ENCODE measurements at regions not wholly inside any gene's neighbourhood (a gene's known extent, or its start where the extent isn't known, plus 50 kb on each side); places are given as distances from the start of the nearest gene placed in this dataset.

DNA sequence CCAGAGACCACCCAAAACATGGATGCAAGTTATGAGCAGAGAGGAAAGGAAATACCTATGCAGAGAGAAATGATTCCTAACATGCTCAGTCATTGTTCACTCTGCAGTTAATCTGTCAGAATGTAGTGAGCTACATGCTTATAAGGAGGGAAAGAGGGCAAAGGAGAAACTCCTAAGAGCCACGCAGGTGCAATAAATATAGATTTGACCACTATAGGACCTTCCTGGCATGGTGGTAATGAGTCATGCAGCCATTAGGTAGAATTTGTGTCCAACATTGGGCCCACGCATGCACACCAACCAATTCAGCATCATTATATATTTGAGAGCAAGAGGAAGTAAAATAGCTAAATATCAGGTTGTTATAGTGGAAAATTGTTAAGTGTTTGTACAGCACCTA, 699.9 kb downstream of the DSC3 start:
- DNase-seq (ENCODE audit: low spot score), result no peak

DNA sequence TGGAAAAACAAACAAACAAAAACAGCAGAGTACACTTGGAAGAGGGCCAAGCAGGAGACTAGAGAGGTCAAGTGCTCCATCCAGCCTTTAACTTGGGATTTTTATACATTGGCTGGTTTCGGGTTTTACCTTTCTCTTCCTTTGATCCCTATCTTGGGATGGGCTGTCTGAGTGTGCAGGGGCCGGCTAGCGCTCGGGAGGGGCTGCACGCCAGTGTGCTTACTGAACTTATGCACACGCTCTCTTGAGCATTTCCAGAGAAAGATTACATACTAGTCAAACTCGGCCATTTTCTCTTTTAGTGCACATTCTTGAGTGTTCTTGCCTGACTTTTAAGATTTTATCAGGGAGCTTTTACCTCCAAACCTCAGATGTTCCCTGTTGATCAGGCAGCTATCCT, 707.8 kb downstream of the DSC3 start:
- DNase-seq (ENCODE audit: low spot score), result no peak

DNA sequence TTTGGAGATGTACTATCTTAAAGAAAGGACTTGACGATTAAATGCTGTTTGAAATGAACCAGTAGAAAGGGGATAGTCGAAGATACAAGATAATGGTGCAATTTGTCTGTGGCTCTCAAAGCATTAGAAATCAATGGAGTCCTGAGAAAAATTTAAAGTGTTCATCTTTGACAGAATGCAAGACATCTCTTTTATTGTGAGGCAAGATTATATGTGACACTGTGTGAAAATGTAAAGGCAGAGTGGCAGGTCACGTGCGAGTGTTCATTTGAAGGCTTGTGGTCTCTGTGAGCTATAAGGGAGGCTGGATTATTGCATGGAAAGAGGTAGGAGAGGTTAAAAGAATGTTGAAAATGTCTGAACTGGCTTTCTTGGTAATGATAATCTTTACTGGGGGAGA, 709.2 kb downstream of the DSC3 start:
- no peak for DNase-seq (ENCODE audit: low spot score)

DNA sequence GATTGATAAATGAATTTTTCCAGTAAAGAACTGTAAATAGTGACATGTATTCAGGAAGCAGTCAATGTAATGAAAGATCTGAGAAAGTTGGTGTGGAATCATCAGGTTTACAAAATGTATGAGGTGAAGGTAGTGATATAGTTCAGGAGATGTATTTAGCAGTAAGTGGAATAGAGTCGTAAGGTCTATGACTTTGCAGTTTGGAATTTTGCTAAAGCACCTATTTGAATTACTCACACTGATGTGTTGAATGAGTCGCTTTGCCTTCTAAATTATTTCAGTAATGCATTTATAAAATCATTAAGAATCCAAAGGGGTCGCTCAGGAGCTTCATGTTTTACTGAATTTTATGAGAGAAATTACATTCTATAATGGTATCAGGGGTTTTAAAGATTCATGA, 713.7 kb downstream of the DSC3 start:
- DNase-seq (ENCODE audit: low spot score), result no peak

DNA sequence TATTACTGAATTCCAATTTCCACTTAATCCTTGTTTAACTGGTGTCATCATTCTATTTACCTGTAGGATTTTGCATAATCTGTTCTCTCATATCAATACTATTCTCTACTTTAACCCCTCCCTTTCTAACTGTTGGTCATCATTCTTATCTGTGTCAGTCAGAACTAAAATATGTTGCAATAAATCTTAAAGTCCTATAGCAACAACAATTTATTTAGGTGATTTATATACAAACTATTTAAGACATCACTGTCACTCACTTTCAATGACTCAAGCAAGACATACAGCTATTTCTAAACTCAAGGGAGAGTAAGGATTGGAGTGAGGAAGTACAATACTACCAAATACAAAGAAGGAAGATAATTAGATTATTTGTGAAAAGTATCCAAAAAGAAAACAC, 740.4 kb downstream of the DSC3 start:
- no peak for DNase-seq (ENCODE audit: low spot score)

- DNase-seq (ENCODE audit: low spot score), result no peak
Observed at GRCh38 chr18:30298769-30299168, 743.8 kb downstream of the DSC3 start.

DNA sequence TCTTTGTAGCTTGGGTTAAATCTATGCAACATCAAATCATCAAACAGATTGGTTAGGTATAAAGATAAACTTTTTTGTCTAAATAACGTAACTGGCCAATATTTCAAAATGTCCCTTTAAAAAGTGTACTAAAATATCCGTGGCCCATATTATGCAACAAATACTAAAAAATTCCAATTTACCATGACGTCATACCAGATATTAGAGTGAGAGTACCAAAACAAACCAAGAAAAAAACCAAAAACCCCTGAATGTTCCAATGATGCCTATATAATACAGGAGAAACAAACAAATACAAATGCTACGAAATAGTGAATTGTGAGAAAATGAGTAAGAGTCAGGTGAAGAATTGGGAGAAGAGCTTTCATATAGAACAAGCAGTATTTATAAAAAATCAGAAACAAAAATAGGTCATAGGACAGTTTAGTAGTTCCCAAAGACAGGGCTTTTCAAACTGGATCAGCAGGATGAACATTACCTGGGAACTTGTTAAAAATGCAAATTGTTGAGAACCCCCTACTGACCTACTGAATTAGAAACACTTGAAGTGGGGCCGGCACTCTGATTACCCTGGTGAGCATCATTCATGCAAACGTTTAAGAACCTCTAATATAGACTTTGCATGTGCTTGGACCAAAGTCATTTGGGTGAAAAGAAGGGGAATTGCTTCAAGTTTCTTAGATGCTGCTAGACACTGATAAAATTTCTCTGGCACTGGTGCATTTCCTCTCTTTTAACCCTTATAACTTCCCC, 753.7 kb downstream of the DSC3 start:
- DNase-seq (ENCODE audit: low spot score), result no peak

- DNase-seq (ENCODE audit: low spot score), result no peak
Observed at GRCh38 chr18:30280861-30281470, 761.6 kb downstream of the DSC3 start.

DNA sequence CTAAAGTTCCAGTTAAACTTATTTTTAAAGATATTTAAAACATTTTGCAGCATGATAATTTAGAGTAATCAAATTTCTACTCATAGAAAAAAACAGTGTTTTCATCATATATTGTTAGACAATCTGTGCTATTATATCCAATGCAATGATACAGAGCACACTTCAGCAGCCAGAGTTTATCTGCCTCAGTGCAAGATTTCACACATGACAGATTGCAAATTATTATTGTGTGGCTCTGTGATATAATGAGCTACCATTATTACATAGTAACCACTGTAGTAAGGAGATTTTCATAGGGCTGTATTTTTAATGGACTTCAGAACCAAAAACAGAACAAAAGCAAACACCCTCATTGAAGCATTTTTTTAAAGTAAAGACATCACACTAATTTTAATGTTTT, 762.4 kb downstream of the DSC3 start:
- no peak for DNase-seq (ENCODE audit: low spot score)

DNA sequence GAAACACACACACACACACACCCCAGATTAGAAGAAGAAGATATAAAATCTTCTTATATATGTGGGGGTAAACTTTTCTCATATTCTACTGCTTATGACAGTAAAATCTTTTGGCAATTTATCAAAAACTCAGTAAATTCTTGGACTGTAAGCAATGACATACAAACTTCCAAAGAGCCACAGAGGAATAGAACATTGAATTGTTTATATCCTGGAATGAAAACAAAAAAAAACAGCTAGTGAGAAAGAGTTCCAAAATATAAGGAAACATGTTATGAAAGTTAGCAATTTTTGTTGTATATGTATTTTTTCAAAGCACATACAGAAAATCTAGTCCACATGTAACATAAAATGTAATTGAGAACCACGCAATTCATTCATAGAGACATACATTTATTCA, 764.9 kb downstream of the DSC3 start:
- DNase-seq (ENCODE audit: low spot score), result no peak

- no peak for DNase-seq (ENCODE audit: low spot score)
Observed at GRCh38 chr18:30271716-30272115, 770.8 kb downstream of the DSC3 start.

DNA sequence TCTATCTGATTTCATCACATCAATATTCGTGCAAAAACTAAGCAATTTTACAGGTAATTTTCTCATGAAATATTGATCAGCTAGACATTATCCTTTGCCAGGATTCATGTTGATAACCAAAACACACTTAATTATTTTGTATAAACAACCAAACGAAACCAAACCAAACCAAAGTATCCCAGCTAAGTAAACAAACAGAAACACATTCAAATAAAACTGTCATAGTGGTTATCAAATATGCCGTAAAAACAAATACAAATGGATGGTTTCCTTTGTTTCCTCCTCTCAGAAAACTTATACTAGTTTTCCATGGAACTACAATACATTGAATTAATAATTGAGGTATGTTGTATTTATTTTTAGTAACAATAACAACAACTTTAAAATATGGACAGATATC, 777.4 kb downstream of the DSC3 start:
- no peak for DNase-seq (ENCODE audit: low spot score)

DNA sequence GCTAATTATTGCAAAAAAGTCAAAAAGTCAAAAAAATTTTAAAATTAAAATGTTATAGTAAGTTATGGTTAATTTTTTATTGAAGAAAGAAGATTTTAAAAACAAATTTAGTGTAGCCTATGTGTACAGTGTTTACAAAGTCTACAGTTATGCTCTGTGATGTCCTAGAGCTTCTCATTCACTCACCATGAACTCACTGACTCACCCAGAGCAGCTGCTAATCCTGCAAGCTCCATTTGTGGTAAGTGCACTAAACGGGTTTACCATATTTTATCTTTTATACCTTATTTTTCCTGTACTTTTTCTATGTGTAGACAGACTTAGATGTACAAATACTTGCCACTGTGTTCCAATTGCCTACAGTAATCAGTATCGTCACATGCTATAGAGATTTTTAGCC, 788.2 kb downstream of the DSC3 start:
- DNase-seq (ENCODE audit: low spot score), result no peak

- DNase-seq (ENCODE audit: low spot score), result no peak
Observed at GRCh38 chr18:30248056-30248455, 794.5 kb downstream of the DSC3 start.

DNA sequence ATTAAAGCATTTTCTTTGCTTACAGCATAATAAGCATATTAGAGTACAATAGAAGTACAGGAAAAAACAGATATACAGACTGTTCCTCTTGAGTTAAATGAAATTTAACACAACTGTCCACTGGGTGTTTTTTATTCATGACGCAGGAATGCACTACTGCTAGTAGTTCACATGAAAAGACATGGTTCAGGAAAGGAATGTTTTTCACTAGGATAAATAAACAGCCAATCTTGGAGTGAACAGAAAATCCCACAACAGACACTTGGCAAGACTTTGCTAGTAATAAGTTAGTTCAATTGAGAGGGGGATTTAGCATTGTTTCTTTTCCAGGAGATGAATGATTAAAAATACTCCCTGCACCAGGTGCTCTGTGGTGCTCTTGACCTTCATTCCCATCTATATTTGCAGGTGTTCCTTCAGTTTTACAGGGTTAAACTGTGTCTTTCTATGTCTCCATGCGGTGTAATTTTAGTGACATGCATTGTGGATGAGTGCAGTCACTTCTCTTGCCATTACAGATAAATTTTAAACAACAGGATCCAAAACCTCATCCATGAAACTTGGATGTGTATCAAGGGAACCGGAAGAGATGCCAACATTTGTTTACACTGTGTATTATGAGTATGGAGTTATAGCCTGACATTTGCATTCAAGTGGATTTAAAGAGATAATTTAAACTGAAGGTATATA, 796.6 kb downstream of the DSC3 start:
- no peak for DNase-seq (ENCODE audit: low spot score)

DNA sequence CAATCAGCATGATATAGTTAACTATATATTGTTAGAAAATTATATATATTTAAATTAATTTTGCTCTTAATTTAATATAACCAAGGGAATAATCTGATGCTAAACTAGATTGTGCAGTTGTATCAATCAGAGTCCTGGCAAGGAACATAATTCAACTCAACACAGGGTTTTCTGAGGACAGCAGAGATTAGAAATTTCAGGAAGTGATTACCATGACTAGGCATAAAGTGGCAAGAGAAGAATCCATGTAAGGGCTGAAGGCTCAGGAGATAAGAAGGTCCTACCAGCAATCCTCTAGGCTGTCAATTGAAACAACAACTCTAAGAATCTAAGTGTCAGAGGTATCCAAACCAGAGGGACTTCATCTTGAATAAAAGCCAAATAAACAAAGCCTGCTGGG, 807.8 kb downstream of the DSC3 start:
- no peak for DNase-seq (ENCODE audit: low spot score)

DNA sequence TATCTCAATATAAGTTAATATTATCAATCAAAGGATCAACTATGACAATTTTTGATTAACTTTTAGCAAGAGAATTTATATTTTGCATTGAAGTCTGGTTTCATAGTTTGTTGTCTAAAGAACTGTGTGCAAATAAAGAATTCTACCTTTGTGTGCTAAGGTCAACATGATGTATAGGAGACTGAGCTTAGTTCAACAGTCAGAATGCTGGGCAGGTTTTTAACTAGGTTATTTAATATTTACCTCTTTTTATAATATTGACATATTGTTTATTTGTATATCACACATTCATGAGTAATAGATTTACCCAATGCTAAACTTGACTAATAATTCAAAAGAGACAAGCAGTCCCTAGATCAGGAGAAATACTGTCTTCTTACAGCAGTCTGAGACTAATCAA, 831.4 kb downstream of the DSC3 start:
- no peak for DNase-seq (ENCODE audit: low spot score)

GRCh38 chr18:30208546-30208945, 834.0 kb downstream of the DSC3 start:
- DNase-seq (ENCODE audit: low spot score), result no peak

DNA sequence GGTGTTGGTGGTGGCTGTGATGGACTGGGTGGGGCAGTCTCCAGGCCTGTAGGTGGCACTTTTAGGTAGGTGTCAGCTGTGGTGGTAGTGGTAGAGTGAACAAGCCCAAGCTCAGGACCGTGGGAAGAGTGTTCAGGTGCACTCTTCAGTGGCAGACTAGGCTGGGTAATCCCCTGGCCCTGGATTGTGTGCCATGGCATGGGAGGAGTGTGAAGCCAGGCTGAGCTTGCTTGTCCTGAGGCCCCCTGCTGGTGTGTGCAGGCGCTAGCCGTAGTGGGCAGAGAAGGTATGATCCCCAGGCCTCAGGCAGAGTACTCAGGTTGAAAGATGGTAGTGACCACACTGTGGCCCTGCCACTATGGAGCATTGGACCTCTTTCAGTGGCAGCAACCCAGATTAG, 850.3 kb downstream of the DSC3 start:
- no peak for DNase-seq (ENCODE audit: low spot score)

DNA sequence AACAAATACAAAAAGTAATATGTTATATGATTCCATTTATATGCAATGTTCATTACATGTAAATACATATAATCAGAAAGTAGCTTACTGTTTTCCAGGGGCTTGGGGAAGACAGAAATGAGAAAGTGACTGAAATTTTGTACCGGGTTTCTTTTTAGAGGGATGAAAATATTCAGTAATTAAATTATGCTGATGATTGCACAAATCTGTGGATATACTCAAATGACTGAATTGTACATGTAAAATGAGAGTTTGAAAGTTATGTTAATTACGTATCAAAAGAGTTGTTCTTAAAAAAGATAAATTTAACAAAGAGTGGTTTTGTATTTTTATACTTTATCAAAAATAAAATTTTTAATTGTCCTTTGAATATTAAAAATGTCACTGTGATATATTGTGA, 856.3 kb downstream of the DSC3 start:
- DNase-seq (ENCODE audit: low spot score), result no peak

DNA sequence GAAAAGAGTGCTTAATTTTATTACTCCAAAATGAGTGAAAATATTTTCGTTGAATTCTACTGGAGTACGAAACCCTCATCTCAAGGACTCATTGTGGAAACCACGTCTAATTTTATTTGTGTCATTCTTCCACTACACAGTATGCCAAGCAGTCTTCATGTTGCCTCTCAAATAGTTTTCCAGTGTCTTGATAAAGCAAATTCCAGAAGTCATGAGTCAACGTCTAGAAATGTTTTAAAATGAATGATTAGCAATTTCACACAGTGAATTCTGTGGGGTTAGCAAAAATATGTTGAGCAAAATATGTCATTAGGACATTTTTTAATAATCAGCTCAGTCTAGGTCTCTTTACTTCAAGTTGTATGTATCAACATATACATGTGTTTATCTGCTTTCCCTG, 865.5 kb downstream of the DSC3 start:
- no peak for DNase-seq (ENCODE audit: low spot score)

- peak; percentile 4 for DNase-seq (ENCODE audit: low spot score)
Observed at GRCh38 chr18:30175621-30176225, 866.8 kb downstream of the DSC3 start.

DNA sequence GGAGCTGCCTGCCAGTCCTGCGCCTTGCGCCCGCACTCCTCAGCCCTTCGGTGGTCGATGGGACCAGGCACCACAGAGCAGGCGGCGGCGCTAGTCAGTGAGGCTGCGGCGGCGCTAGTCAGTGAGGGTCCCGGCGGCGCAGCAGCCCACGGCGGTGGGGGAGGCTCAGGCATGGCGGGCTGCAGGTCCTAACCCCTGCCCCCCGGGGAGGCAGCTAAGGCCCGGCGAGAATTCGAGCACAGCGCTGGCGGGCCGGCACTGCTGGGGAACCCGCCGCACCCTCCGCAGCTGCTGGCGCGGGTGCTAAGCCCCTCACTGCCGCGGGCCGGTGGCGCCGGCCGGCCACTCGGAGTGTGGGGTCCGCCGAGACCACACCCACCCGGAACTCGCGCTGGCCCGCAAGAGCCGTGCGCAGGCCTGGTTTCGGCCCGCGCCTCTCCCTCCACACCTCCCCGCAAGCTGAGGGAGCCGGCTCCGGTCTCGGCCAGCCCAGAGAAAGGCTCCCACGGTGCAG, 867.4 kb downstream of the DSC3 start:
- DNase-seq (ENCODE audit: low spot score), result peak; percentile 1
